K562 (cell line): ENCODE measurements at regions not wholly inside any gene's neighbourhood (a gene's known extent, or its start where the extent isn't known, plus 50 kb on each side); places are given as distances from the start of the nearest gene placed in this dataset.

Experiments
- ATAC-seq: fragments of 200-7000 bp; cut with Tn5 transposase; 3 replicates; pipeline ENCODE4 v1.9.1; 2020; ENCODE audit warnings: moderate library complexity
- BruUV-seq: library from RNA; stranded (reverse); fragments of 400-500 nt; replicated peaks from 2 replicates; lab custom pipeline; 2021; lab: Mats Ljungman, UMichigan
- CTCF ChIA-PET: fragments of 300-600 bp; formaldehyde crosslinking; extraction: SDS; loops from one replicate; lab custom pipeline; 2021; ENCODE audit warnings: low intra/inter-chr PET ratio; lab: Yijun Ruan, JAX
- POLR2A ChIA-PET: fragments of 300-600, 350-650 bp; sonication (Branson Sonifier 250); formaldehyde crosslinking; extraction: SDS; loops from one replicate; lab custom pipeline; 2021; ENCODE audit warnings: antibody characterized with exemption, inconsistent platforms; lab: Yijun Ruan, JAX
- DNase-seq, 4 experiments: peaks; one replicate each; pipeline versions ENCODE4 v3.0.0 to v3.0.0-alpha.2; 2011 to 2018; ENCODE audit warnings: low spot score in 3 of 4, mixed read lengths in 3 of 4; ENCODE audit errors: extremely low read depth in 1 of 4
- FAIRE-seq: peaks from 2 replicates; lab custom pipeline; 2011; peaks lifted over from hg19 to GRCh38; lab: Jason Lieb, UNC
- H2AFZ ChIP-seq: 2 replicates; pipeline ENCODE4 v1.6.0; 2011; ENCODE audit warnings: low read depth, low read length, control low read depth, inconsistent platforms
- H3K27ac ChIP-seq: fragments of 200-600 bp; 3 replicates; pipeline ENCODE4 v1.8.0; 2011; ENCODE audit warnings: low read depth, mild to moderate bottlenecking, control low read depth, inconsistent platforms, low read length, moderate library complexity, mixed read lengths; ENCODE audit errors: extremely low read depth
- H3K27me3 ChIP-seq, 2 experiments: fragments of 300-600 bp in 1 of 2; 2 replicates in 1 of 2; 3 replicates in 1 of 2; pipeline versions ENCODE4 v1.6.0 to v1.8.0; 2011; ENCODE audit warnings: inconsistent platforms in 2 of 2, low read length in 2 of 2, mild to moderate bottlenecking in 1 of 2, mixed read lengths in 1 of 2, moderate library complexity in 1 of 2; ENCODE audit not compliant: control insufficient read depth in 2 of 2, insufficient read depth in 2 of 2
- H3K36me3 ChIP-seq: fragments of 300-600 bp; 3 replicates; pipeline ENCODE4 v1.8.0; 2011; ENCODE audit warnings: mild to moderate bottlenecking, low read length, inconsistent platforms; ENCODE audit not compliant: control insufficient read depth, insufficient read depth
- H3K4me1 ChIP-seq, 2 experiments: fragments of 200-600 bp in 1 of 2; replicated peaks in 1 of 2; 2 replicates in 1 of 2; 3 replicates in 1 of 2; pipeline versions ENCODE4 v1.5.1 to v1.8.0; 2011; ENCODE audit warnings: inconsistent platforms in 2 of 2, low read length in 2 of 2, mild to moderate bottlenecking in 1 of 2, mixed read lengths in 1 of 2, moderate library complexity in 1 of 2; ENCODE audit not compliant: control insufficient read depth in 2 of 2, insufficient read depth in 2 of 2
- H3K4me2 ChIP-seq: 2 replicates; pipeline ENCODE4 v1.6.1; 2011; ENCODE audit warnings: low read length, control low read depth, inconsistent platforms, mixed read lengths; ENCODE audit not compliant: insufficient read depth
- H3K4me3 ChIP-seq: fragments of 200-600 bp; sonication (generic), shearing (Covaris generic); 2 replicates; pipeline ENCODE4 v1.5.1; 2016; ENCODE audit warnings: control low read depth, inconsistent platforms
- H3K79me2 ChIP-seq: fragments of 200-600 bp; 3 replicates; pipeline ENCODE4 v1.8.0; 2011; ENCODE audit warnings: low read length, inconsistent platforms; ENCODE audit not compliant: control insufficient read depth, insufficient read depth
- H3K9ac ChIP-seq, 2 experiments: 2 replicates each; pipeline versions ENCODE4 v1.6.0 to v1.6.1; 2011; ENCODE audit warnings: low read depth in 2 of 2, low read length in 2 of 2, control low read depth in 1 of 2, inconsistent platforms in 1 of 2, mild to moderate bottlenecking in 1 of 2, mixed read lengths in 1 of 2; ENCODE audit not compliant: insufficient read depth in 1 of 2
- H3K9me1 ChIP-seq: one replicate; pipeline ENCODE4 v1.6.0; 2011; ENCODE audit warnings: inconsistent platforms, mild to moderate bottlenecking, low read length, moderate library complexity; ENCODE audit not compliant: control insufficient read depth, insufficient read depth
- H3K9me3 ChIP-seq: replicated peaks from 2 replicates; pipeline ENCODE4 v1.5.1; 2011; ENCODE audit warnings: low read depth, low read length, inconsistent platforms; ENCODE audit not compliant: control insufficient read depth, insufficient read depth
- H4K20me1 ChIP-seq: replicated peaks from 2 replicates; pipeline ENCODE4 v1.6.1; 2011; ENCODE audit warnings: low read length, inconsistent platforms, mixed read lengths; ENCODE audit not compliant: control insufficient read depth, insufficient read depth
- CCAR2 ChIP-seq: fragments of 200-400 bp; formaldehyde crosslinking; IDR thresholded peaks from 2 replicates; pipeline ENCODE4 v1.6.1; 2017; ENCODE audit warnings: mild to moderate bottlenecking, low read depth, low read length
- DIDO1 ChIP-seq: fragments of 450-650 bp; IDR thresholded peaks from 2 replicates; pipeline ENCODE4 v1.6.1; 2016; ENCODE audit warnings: low read depth, missing biosample characterization, missing genetic modification characterization
- ELK3 ChIP-seq: fragments of 450-650 bp; formaldehyde crosslinking; IDR thresholded peaks from 2 replicates; pipeline ENCODE4 v1.4.0; 2020; ENCODE audit warnings: mild to moderate bottlenecking
- GABPA ChIP-seq: fragments of 200-800 bp; sonication (Bioruptor generic); conservative IDR thresholded peaks from 2 replicates; pipeline ENCODE4 v1.6.1; 2016; ENCODE audit warnings: low read depth, missing genetic modification characterization, missing compliant biosample characterization
- KDM4B ChIP-seq, 2 experiments: fragments of 450-650 bp in 1 of 2; sonication (generic) in 1 of 2; IDR thresholded peaks; 2 replicates each; pipeline ENCODE4 v1.6.1; 2016 to 2017; ENCODE audit warnings: borderline replicate concordance in 2 of 2, antibody characterized with exemption in 1 of 2, low read depth in 1 of 2, mild to moderate bottlenecking in 1 of 2
- MITF ChIP-seq: IDR thresholded peaks from 2 replicates; pipeline ENCODE4 v1.6.1; 2014; ENCODE audit warnings: antibody characterized with exemption
- SRSF9 ChIP-seq: fragments of 200-400 bp; formaldehyde crosslinking; IDR thresholded peaks from 2 replicates; pipeline ENCODE4 v1.6.1; 2017; ENCODE audit warnings: low read depth, low read length, borderline replicate concordance
- THRAP3 ChIP-seq: fragments of 450-650 bp; IDR thresholded peaks from 2 replicates; pipeline ENCODE4 v1.6.1; 2016; ENCODE audit warnings: mild to moderate bottlenecking, inconsistent platforms, borderline replicate concordance
- U2AF2 ChIP-seq: fragments of 200-400 bp; formaldehyde crosslinking; optimal IDR thresholded peaks from 2 replicates; pipeline ENCODE3; 2017; ENCODE audit warnings: low read depth, mild to moderate bottlenecking, low read length
- ZNF184 ChIP-seq: sonication (generic); formaldehyde crosslinking; IDR thresholded peaks from 2 replicates; pipeline ENCODE4 v1.5.0; 2020; ENCODE audit warnings: missing genetic modification reagents
- ZNF551 ChIP-seq: fragments of 250-450 bp; sonication (Bioruptor Pico); IDR thresholded peaks from 2 replicates; pipeline ENCODE4 v1.5.0; 2021; ENCODE audit warnings: mild to moderate bottlenecking, moderate library complexity
- ZSCAN32 ChIP-seq: fragments of 450-650 bp; formaldehyde crosslinking; IDR thresholded peaks from 2 replicates; pipeline ENCODE4 v1.4.0; 2020; ENCODE audit warnings: mild to moderate bottlenecking, moderate library complexity
- WGBS: fragments of 100-300 bp; shearing (Covaris generic); methylation state at CpG from one replicate; pipeline ENCODE4 v1.1.6; 2016; ENCODE audit warnings: low coverage, mixed read lengths; ENCODE audit not compliant: insufficient coverage; ENCODE audit errors: missing lambda C conversion rate; 5-methylcytosine and 5-hydroxymethylcytosine counted together
- in situ Hi-C: fragments of 300-500 bp; cut with MboI; formaldehyde crosslinking; loops from 4 replicates; pipeline ENCODE4 v1.15.0; 2018; ENCODE audit warnings: inconsistent platforms, mixed read lengths
- intact Hi-C: fragments of 100-400 bp; cut with micrococcal nuclease; formaldehyde crosslinking; loops from 2 replicates; pipeline ENCODE4 v1.14.2; 2022
- TF ChIP-seq, protein P1 (sequence below), 3 experiments: IDR thresholded peaks in 2 of 3; conservative IDR thresholded peaks in 1 of 3; 2 replicates each; pipeline ENCODE4 v1.5.1; 2011 to 2012; ENCODE audit warnings: low read length in 3 of 3, mild to moderate bottlenecking in 3 of 3, control low read depth in 2 of 3, improper control_type of control experiment in 1 of 3, inconsistent platforms in 1 of 3, low read depth in 1 of 3, mixed read lengths in 1 of 3, moderate library complexity in 1 of 3; ENCODE audit not compliant: insufficient read depth in 2 of 3

DNA sequence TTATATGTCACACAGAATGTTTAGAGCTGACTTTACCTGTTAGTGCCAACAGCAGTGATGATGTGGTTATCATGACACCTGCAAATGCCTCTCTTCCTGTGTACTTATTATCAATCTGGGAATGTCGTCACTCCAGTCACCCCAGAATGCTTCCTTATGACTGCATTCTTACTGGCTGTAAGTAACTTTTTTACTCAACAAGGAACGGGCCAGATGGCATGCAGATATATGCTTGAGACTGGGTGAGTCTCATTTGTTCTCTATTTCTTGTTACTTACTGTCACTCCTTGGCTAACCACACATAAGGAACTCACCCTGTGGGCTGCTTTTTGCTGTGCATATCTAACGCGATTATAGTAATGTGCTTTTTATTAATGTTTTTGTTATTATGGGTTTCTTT, 385.5 kb upstream of the MEF2C start:
- Histone ChIP-seq H3K4me2 (no peak overlapping the region), H3K27me3 (no peaks in the 10 kb centered on the region), H3K79me2 (no peaks in the 10 kb centered on the region), H3K9me1 (no peaks in the 10 kb centered on the region), H3K4me1 (peaks cover 0 to 10% of the 10 kb centered on the region in 2 experiments; a peak in 3 of 5 replicates), H3K9me3 (no peaks in the 10 kb centered on the region), H2AFZ (no peak overlapping the region), H3K36me3 (no peaks in the 10 kb centered on the region), H4K20me1 (no peaks in the 10 kb centered on the region), H3K9ac (no peak overlapping the region), H3K27ac (no peak overlapping the region), H3K4me3 (no peak overlapping the region)
- no peak for ATAC-seq
- DNase-seq = no peak
- in situ Hi-C loops (no loop called here), intact Hi-C loops (loop anchor here (10.0 kb wide), 1 partner anchor 456 kb away; no protein-coding TSS in a partner anchor)
- FAIRE-seq = no peak
- TF ChIP-seq KDM4B (IDR thresholded peaks at IDR 0.05; ENCODE audit: borderline replicate concordance in 2 of 2, low read depth in 1 of 2) (no peak), CCAR2 (no peak), GABPA (tag) (no peak), U2AF2 (no peak), DIDO1 (tag) (no peak), SRSF9 (no peak), ZNF551 (no peak), MITF (no peak), ELK3 (no peak), ZSCAN32 (CRISPR knock-in tag) (no peak), ZNF184 (no peak), THRAP3 (no peak)
- TF ChIP-seq, protein P1, sequence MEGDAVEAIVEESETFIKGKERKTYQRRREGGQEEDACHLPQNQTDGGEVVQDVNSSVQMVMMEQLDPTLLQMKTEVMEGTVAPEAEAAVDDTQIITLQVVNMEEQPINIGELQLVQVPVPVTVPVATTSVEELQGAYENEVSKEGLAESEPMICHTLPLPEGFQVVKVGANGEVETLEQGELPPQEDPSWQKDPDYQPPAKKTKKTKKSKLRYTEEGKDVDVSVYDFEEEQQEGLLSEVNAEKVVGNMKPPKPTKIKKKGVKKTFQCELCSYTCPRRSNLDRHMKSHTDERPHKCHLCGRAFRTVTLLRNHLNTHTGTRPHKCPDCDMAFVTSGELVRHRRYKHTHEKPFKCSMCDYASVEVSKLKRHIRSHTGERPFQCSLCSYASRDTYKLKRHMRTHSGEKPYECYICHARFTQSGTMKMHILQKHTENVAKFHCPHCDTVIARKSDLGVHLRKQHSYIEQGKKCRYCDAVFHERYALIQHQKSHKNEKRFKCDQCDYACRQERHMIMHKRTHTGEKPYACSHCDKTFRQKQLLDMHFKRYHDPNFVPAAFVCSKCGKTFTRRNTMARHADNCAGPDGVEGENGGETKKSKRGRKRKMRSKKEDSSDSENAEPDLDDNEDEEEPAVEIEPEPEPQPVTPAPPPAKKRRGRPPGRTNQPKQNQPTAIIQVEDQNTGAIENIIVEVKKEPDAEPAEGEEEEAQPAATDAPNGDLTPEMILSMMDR (IDR thresholded peaks at IDR 0.05 in 2 of 3, conservative IDR thresholded peaks at IDR 0.05 in 1 of 3; ENCODE audit: insufficient read depth in 2 of 3, low read depth in 1 of 3, low read length in 3 of 3) = no peak
- POLR2A ChIA-PET = no interaction called here
- WGBS = 38% methylated on average over 4 of the region's 4 CpGs
- CTCF ChIA-PET = no interaction called here
- BruUV-seq = no TSS peak
